Peyer's patch (tissue), 4 donors: ENCODE measurements at regions not wholly inside any gene's neighbourhood (a gene's known extent, or its start where the extent isn't known, plus 50 kb on each side); places are given as distances from the start of the nearest gene placed in this dataset.

Source experiments
- CTCF ChIP-seq, 6 experiments: fragments of 450-650 bp in 4 of 6; fragments of 200-600 bp in 2 of 6; sonication (generic) in 1 of 6; IDR thresholded peaks; one replicate each; pipeline ENCODE4 v1.5.1; 2017 to 2019; ENCODE audit warnings: antibody characterized with exemption in 6 of 6, mild to moderate bottlenecking in 3 of 6, moderate library complexity in 1 of 6
- POLR2A ChIP-seq, 2 donors: fragments of 450-650 bp; IDR thresholded peaks; one replicate each; pipeline ENCODE4 v1.5.1; 2017; ENCODE audit warnings: antibody characterized with exemption in 2 of 2, mild to moderate bottlenecking in 2 of 2, moderate library complexity in 2 of 2

GRCh38 chr7:41188163-41189130 lies 514.4 kb downstream of the INHBA start:
- no peak for TF ChIP-seq POLR2A (IDR thresholded peaks at IDR 0.05)
- TF ChIP-seq CTCF (IDR thresholded peaks at IDR 0.05), result no peak
